SU-DHL-6 (cell line): ENCODE measurements at regions not wholly inside any gene's neighbourhood (a gene's known extent, or its start where the extent isn't known, plus 50 kb on each side); places are given as distances from the start of the nearest gene placed in this dataset.

Experiments used
- EZH2phosphoT487 ChIP-seq: fragments of 200-600 bp; sonication (generic), shearing (Covaris generic); conservative IDR thresholded peaks from 2 replicates; pipeline ENCODE4 v1.6.1; 2018; ENCODE audit warnings: mild to moderate bottlenecking, antibody characterized with exemption, low read length, moderate library complexity, mixed read lengths
- TF ChIP-seq, protein P1 (sequence below): fragments of 200-600 bp; sonication (generic); IDR thresholded peaks from one replicate; pipeline ENCODE4 v1.5.1; 2017; ENCODE audit warnings: antibody characterized with exemption, mild to moderate bottlenecking, low read length, moderate library complexity; ENCODE audit not compliant: insufficient read depth, poor library complexity, severe bottlenecking

DNA sequence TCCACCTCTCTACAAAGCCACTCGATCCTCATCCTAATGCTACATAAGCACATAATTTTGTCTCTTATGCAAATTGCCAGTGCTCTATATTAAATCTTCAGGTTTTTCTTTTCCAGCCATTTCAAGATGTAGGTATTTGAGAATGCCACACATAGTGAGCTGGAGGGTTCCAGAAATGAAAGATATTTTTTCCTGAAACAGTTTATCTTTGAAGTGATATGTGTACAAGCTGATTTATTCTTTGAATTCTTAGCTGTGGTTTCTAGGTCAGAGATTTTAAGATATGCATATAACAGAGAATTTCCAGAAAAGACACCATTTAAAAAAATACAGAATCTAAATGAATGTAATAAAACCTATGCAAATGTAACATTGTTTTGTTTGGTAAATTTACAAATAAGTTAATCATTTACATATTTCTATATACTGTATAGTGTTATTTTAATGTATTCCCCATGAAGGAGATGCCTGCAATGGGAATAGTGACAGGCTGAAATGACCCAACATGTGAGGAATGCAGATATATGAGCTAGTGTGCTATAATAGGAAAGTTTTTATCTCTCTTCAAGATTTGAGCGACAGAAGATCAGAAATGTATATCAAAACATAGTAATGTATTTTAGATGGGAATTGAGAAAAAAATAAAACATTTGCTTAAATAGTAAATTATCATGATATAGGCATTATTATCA lies 570.2 kb downstream of the SLITRK1 start:
- TF ChIP-seq, protein P1, sequence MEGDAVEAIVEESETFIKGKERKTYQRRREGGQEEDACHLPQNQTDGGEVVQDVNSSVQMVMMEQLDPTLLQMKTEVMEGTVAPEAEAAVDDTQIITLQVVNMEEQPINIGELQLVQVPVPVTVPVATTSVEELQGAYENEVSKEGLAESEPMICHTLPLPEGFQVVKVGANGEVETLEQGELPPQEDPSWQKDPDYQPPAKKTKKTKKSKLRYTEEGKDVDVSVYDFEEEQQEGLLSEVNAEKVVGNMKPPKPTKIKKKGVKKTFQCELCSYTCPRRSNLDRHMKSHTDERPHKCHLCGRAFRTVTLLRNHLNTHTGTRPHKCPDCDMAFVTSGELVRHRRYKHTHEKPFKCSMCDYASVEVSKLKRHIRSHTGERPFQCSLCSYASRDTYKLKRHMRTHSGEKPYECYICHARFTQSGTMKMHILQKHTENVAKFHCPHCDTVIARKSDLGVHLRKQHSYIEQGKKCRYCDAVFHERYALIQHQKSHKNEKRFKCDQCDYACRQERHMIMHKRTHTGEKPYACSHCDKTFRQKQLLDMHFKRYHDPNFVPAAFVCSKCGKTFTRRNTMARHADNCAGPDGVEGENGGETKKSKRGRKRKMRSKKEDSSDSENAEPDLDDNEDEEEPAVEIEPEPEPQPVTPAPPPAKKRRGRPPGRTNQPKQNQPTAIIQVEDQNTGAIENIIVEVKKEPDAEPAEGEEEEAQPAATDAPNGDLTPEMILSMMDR = no peak
- no peak for TF ChIP-seq EZH2phosphoT487
